B cell (primary cell): ENCODE measurements at regions not wholly inside any gene's neighbourhood (a gene's known extent, or its start where the extent isn't known, plus 50 kb on each side); places are given as distances from the start of the nearest gene placed in this dataset.

ENCODE experiments used
- ATAC-seq: fragments of 200-7000 bp; cut with Tn5 transposase; one replicate; pipeline ENCODE4 v1.10.0; 2021; ENCODE audit warnings: low read depth, mild to moderate bottlenecking, moderate number of reproducible peaks, moderate library complexity
- CTCF ChIA-PET: fragments of 350-600 bp; sonication (Branson Sonifier 250); formaldehyde crosslinking; loops from one replicate; lab custom pipeline; 2021; ENCODE audit warnings: antibody characterized with exemption, inconsistent platforms; lab: Charles Lee
- POLR2A ChIA-PET: fragments of 350-600 bp; sonication (Branson Sonifier 250); formaldehyde crosslinking; loops from one replicate; lab custom pipeline; 2021; ENCODE audit warnings: antibody characterized with exemption; lab: Charles Lee
- DNase-seq: peaks from one replicate; pipeline ENCODE4 v3.0.0; 2013
- H2AFZ ChIP-seq: 2 replicates; pipeline ENCODE4 v1.6.1; 2012; ENCODE audit warnings: mild to moderate bottlenecking, low read depth, low read length; ENCODE audit not compliant: insufficient read depth, poor library complexity, severe bottlenecking
- H3K27ac ChIP-seq, 2 donors: 1 replicate in 1 of 2; 2 replicates in 1 of 2; pipeline ENCODE4 v1.5.1; 2012 to 2013; ENCODE audit warnings: low read length in 2 of 2, mild to moderate bottlenecking in 2 of 2, moderate library complexity in 1 of 2
- H3K27me3 ChIP-seq, 4 experiments: fragments of 200-600 bp in 1 of 4; sonication (generic) in 1 of 4; replicated peaks in 1 of 4; 1 replicate in 2 of 4; 2 replicates in 2 of 4; pipeline versions ENCODE4 v1.6.1 to v1.7.0; 2013 to 2016; ENCODE audit warnings: low read length in 3 of 4, mild to moderate bottlenecking in 2 of 4, mixed read lengths in 1 of 4, moderate library complexity in 1 of 4; ENCODE audit not compliant: insufficient read depth in 4 of 4, control insufficient read depth in 3 of 4; ENCODE audit errors: control extremely low read depth in 1 of 4
- H3K36me3 ChIP-seq, 2 experiments: replicated peaks in 1 of 2; 1 replicate in 1 of 2; 2 replicates in 1 of 2; pipeline versions ENCODE4 v1.6.1 to v1.7.1; 2013; ENCODE audit warnings: low read length in 1 of 2; ENCODE audit not compliant: insufficient read depth in 2 of 2, control insufficient read depth in 1 of 2; ENCODE audit errors: control extremely low read depth in 1 of 2, extremely low read depth in 1 of 2
- H3K4me1 ChIP-seq, 2 donors: fragments of 200-600 bp in 1 of 2; sonication (generic) in 1 of 2; 1 replicate in 1 of 2; 2 replicates in 1 of 2; pipeline versions ENCODE4 v1.5.1 to v1.6.1; 2013 to 2017; ENCODE audit warnings: low read length in 2 of 2; ENCODE audit not compliant: control insufficient read depth in 2 of 2, insufficient read depth in 2 of 2
- H3K4me2 ChIP-seq: replicated peaks from 2 replicates; pipeline ENCODE3; 2012; ENCODE audit warnings: mild to moderate bottlenecking, low read depth, low read length; ENCODE audit not compliant: poor library complexity, severe bottlenecking
- H3K4me3 ChIP-seq, 5 experiments: fragments of 200-600 bp in 1 of 5; sonication (generic) in 1 of 5; 1 replicate in 3 of 5; 2 replicates in 2 of 5; pipeline versions ENCODE4 v1.5.1 to v1.7.0; 2011 to 2016; ENCODE audit warnings: low read length in 4 of 5, mild to moderate bottlenecking in 4 of 5, low read depth in 2 of 5, control low read depth in 1 of 5, moderate library complexity in 1 of 5; ENCODE audit not compliant: insufficient read depth in 1 of 5; ENCODE audit errors: control extremely low read depth in 1 of 5, extremely low read depth in 1 of 5
- H3K79me2 ChIP-seq: fragments of 200-600 bp; sonication (generic); one replicate; pipeline ENCODE4 v1.6.0; 2016; ENCODE audit warnings: low read length; ENCODE audit not compliant: control insufficient read depth, insufficient read depth
- H3K9ac ChIP-seq: fragments of 200-600 bp; sonication (generic); 2 replicates; pipeline ENCODE4 v1.6.1; 2017; ENCODE audit warnings: mild to moderate bottlenecking, low read length, moderate library complexity
- H3K9me3 ChIP-seq, 3 donors: one replicate each; pipeline versions ENCODE4 v1.6.1 to v1.7.1; 2013; ENCODE audit warnings: low read length in 2 of 3; ENCODE audit not compliant: control insufficient read depth in 2 of 3, insufficient read depth in 1 of 3; ENCODE audit errors: control extremely low read depth in 1 of 3
- H4K20me1 ChIP-seq: 2 replicates; pipeline ENCODE4 v1.6.0; 2012; ENCODE audit warnings: mild to moderate bottlenecking, low read length; ENCODE audit not compliant: insufficient read depth, control insufficient read depth, poor library complexity, severe bottlenecking
- H3K27ac Mint-ChIP-seq: one replicate; pipeline ENCODE4 v1.8.0; 2021; ENCODE audit warnings: mixed read lengths
- H3K27me3 Mint-ChIP-seq: one replicate; pipeline ENCODE4 v1.8.0; 2021; ENCODE audit warnings: mixed read lengths
- H3K4me1 Mint-ChIP-seq: one replicate; pipeline ENCODE4 v1.8.0; 2021; ENCODE audit warnings: mixed read lengths
- H3K4me3 Mint-ChIP-seq: one replicate; pipeline ENCODE4 v1.8.0; 2021; ENCODE audit warnings: mixed read lengths
- H3K9me3 Mint-ChIP-seq: one replicate; pipeline ENCODE4 v1.8.0; 2022; ENCODE audit warnings: mixed read lengths; ENCODE audit not compliant: insufficient read depth
- CTCF ChIP-seq: fragments of 200-600 bp; IDR thresholded peaks from one replicate; pipeline ENCODE4 v1.8.0; 2022; ENCODE audit warnings: antibody characterized with exemption, mild to moderate bottlenecking
- EZH2 ChIP-seq: IDR thresholded peaks from 2 replicates; pipeline ENCODE4 v1.6.1; 2012; ENCODE audit warnings: borderline replicate concordance, low read depth, mild to moderate bottlenecking, moderate library complexity, low read length; ENCODE audit not compliant: insufficient read depth, poor library complexity, severe bottlenecking
- WGBS: methylation state at CpG from one replicate; pipeline ENCODE4 v1.1.5; 2013; ENCODE audit warnings: missing lambda C conversion rate; ENCODE audit not compliant: insufficient coverage; 5-methylcytosine and 5-hydroxymethylcytosine counted together
- intact Hi-C: fragments of 100-400 bp; cut with micrococcal nuclease; formaldehyde crosslinking; loops from one replicate; pipeline ENCODE4 v1.10.0; 2022

GRCh38 chr17:77793971-77794235 is 164.6 kb upstream of the TNRC6C start:
- Histone ChIP-seq H3K4me1 (no peaks in the 10 kb centered on the region), H3K36me3 (no peaks in the 10 kb centered on the region), H3K4me2 (no peak overlapping the region), H3K27me3 (peaks cover 0 to 51% (median 6%) of the 10 kb centered on the region in 4 experiments), H3K27ac (no peak overlapping the region), H4K20me1 (no peaks in the 10 kb centered on the region), H2AFZ (no peak overlapping the region), H3K9me3 (no peaks in the 10 kb centered on the region), H3K79me2 (no peaks in the 10 kb centered on the region), H3K4me3 (no peak overlapping the region), H3K9ac (no peak overlapping the region)
- no peaks in the 10 kb centered on the region for H3K9me3 Mint-ChIP-seq
- POLR2A ChIA-PET, result no interaction called here
- H3K4me3 Mint-ChIP-seq, result no peak overlapping the region
- ATAC-seq (no peak), DNase-seq (no peak)
- peaks cover 43% of the 10 kb centered on the region for H3K27me3 Mint-ChIP-seq
- peaks cover 6% of the 10 kb centered on the region for H3K4me1 Mint-ChIP-seq
- intact Hi-C loops, result no loop called here
- TF ChIP-seq CTCF (no peak), EZH2 (no peak)
- H3K27ac Mint-ChIP-seq, result no peak overlapping the region
- 100% methylated on average over 2 of the region's 5 CpGs for WGBS
- CTCF ChIA-PET, result no interaction called here

GRCh38 chr17:77794846-77795245 is 163.7 kb upstream of the TNRC6C start:
- Histone ChIP-seq H3K36me3 (no peaks in the 10 kb centered on the region), H3K9me3 (no peaks in the 10 kb centered on the region), H3K79me2 (no peaks in the 10 kb centered on the region), H4K20me1 (no peaks in the 10 kb centered on the region), H3K27me3 (peaks cover 0 to 56% (median 6%) of the 10 kb centered on the region in 4 experiments), H2AFZ (no peak overlapping the region), H3K4me3 (no peak overlapping the region), H3K9ac (no peak overlapping the region), H3K4me1 (no peaks in the 10 kb centered on the region), H3K4me2 (no peak overlapping the region), H3K27ac (no peak overlapping the region)
- intact Hi-C loops, result no loop called here
- Mint-ChIP-seq H3K27me3 (peaks cover 47% of the 10 kb centered on the region), H3K4me1 (peaks cover 6% of the 10 kb centered on the region), H3K4me3 (no peak overlapping the region), H3K27ac (no peak overlapping the region), H3K9me3 (no peaks in the 10 kb centered on the region)
- DNase-seq, result no peak
- ChIA-PET POLR2A (no interaction called here), CTCF (no interaction called here)
- TF ChIP-seq CTCF (no peak), EZH2 (no peak)
- WGBS, result 49% methylated on average over 3 of the region's 6 CpGs
- no peak for ATAC-seq
